ENCODE measurements at regions not wholly inside any gene's neighbourhood (a gene's known extent, or its start where the extent isn't known, plus 50 kb on each side); places are given as distances from the start of the nearest gene placed in this dataset.

GRCh38 chr5:68380078-68380477, 164.5 kb downstream of the PIK3R1 start:
- DNase-seq: no peak

DNA sequence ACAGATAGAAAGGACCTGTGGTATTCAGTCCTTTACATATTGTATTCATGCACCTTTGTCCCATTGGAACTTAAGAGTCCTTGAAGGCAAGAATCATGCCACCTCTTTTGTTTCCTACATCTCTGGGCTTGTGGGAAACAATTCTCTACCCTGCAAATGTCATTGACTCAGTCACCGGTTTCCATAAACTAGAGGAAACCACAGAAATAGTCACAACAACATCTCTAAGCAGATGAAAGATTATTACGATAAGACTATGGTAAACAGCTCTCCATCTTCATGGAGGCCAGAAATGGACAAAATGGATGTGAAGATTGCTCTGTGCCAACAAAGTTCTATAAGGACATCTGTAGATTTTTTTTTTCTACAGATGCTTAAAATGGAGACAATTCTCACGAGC, 165.5 kb downstream of the PIK3R1 start:
- no peak for DNase-seq

- no peak for DNase-seq
Observed at GRCh38 chr5:68381909-68382308, 166.4 kb downstream of the PIK3R1 start.

DNA sequence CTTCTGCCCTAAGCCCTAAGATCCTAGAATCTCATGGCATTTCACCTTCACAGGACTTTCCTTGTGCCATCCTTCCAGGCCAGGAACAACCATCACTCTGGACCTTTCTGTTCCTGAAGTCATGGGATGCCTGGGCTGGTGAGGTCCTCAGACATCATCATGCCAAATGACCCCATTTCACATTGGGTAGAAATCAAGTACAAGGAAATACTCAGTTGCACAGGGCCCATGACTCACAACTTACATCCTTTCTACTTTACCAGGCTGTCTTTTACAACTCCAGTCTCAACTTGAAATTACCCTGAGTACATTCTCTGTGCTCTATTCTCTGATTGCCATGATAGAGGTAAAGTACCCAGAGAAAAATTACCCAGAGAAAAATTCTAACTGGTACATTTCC, 167.1 kb downstream of the PIK3R1 start:
- DNase-seq: no peak

- no peak for DNase-seq
Observed at GRCh38 chr5:68383888-68384310, 168.3 kb downstream of the PIK3R1 start.

DNA sequence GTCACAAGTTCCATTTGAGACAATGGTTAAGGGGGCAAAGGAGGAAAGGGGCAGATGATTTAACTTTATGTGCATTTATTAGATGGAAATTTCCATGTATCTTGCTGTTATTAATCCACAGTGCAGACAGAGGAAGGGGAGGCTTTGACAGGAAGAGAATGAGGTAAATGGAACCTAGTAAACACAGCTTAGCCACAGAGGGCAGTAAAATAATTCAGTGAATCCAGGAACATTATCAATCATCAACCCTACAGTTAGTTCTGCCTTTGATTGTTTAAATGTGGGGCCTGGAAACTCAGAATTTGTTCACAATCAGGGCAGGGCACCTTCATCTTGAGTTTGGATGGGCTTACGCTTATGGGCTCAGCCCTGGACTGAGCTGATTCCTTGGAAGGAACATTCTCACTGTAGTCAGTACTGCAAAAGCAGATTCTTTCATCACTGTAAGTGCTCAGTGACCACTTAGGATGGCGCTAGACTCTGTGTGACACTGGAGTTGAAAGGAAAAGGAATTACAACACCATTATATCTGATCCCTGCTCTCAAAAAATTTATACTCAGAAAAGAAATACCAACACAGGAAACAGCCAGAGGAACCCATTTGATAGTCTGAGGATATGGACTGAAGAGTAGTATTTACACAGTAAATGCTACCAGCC, 169.5 kb downstream of the PIK3R1 start:
- no peak for DNase-seq

GRCh38 chr5:68385936-68386335, 170.4 kb downstream of the PIK3R1 start:
- DNase-seq: no peak

DNA sequence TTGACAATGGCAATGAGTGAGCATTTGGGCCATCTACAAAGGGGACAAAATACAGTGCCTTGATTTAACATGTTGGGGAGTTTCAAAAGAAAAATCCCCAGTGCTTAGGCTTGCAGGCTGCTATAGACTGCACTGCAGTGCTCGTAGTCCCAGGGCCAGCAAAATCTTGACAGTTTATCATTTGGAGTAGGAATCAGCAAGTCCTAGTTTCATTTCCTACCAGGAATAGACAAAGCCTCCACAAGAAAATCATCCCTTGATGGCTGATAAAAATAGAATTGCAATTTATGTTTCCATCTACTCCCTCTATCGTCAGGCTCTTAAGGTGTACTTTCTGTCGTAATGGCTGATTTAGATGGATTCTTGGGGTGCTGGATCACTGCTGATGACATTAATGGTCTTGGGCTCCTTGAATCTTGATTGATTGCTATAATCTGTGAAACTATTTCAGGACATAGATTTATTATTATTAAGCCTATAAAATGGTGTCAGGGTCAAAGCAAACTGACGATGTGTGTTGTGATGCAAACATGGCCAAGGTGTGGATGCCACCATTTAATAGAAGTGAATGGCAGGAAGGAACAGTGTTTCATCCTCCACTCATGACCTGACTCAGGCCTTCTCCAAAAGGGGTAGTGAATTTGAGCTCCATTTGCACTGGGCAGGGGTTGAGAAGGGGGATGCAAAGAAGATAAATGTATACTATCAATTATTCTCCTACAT, 171.7 kb downstream of the PIK3R1 start:
- DNase-seq: no peak

DNA sequence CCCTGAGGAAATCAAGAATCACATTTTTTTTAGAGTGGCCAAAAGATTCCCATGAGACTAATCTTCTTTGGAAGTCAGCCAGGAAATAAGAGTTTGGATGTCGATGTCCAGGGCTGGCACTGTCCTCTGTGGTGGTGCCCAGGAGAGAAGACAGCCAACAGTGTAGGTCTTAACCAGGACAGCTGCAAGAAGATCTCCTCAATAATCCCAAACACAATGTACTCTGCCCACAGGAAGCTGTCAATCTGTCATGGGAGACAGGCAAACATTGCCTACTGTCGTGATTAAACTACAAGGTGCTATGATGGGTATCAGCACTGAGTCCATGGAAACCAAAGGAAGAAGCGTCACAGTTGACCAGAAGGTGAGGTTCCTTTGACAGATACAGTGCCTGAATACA, 174.1 kb downstream of the PIK3R1 start:
- no peak for DNase-seq

DNA sequence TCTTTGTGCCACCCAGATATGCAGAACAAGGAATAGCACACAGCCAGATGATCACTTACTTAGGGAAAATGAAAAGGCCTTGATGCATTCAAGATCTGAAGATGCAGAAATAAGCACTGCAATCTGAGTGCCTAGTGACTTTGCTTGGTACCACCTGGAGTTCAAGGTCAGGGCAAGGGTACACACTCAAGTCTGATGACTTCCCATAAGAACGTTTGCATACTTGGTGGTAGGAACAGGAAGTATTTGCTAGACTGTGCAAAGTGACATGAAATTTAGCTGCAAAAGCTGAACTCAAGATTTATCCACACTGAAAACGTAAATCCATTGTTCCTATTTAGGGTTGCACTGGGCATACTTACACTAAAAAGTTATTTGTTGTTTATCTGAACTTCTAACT, 177.1 kb downstream of the PIK3R1 start:
- no peak for DNase-seq

DNA sequence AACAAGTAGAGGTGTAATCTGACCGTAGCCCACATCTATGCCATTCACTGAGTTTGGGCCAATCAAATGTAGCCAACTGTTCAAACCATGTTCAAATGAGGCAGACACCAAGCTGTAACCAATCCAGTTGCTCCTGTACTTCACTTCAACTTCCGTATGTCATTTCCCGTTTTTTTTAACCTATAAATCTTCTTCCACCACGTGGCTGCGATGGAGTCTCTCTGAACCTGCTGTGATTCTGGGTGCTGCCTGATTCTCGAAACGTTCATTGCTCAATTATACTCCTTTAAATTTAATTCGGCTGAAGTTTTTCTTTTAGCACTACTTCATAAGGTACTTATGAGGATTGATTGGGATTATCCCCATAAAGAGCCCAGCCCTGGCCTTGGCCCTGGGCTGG, 179.7 kb downstream of the PIK3R1 start:
- no peak for DNase-seq

DNA sequence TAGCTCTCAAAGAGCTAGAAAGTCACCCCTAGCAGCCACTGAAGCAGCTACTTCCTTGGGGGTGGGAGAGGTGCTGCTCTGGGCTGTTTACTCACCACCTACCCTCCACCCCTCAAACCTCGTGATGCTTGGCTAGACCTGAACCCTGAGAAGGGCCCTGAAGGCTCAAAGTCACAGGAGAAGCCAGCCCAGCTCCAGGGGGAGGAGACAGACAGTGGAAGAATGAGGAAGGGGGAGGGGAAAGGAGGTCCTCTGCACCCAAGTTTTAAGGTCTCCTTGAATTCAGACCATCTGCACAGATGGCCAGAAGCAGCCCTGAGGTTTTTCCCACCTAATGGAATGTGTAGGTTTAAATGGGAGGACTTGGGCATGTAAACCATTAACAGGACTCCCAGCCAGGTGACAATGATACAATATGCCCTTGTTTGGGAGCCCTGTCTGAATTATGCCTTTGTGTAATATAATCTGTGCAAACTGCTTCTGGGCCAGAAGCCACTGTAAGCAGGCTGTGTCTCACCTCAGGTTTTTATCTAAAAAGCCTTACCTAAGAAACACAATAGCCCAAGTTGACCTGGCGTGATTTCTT, 180.5 kb downstream of the PIK3R1 start:
- DNase-seq: no peak

GRCh38 chr5:68396722-68397121, 181.2 kb downstream of the PIK3R1 start:
- no peak for DNase-seq

DNA sequence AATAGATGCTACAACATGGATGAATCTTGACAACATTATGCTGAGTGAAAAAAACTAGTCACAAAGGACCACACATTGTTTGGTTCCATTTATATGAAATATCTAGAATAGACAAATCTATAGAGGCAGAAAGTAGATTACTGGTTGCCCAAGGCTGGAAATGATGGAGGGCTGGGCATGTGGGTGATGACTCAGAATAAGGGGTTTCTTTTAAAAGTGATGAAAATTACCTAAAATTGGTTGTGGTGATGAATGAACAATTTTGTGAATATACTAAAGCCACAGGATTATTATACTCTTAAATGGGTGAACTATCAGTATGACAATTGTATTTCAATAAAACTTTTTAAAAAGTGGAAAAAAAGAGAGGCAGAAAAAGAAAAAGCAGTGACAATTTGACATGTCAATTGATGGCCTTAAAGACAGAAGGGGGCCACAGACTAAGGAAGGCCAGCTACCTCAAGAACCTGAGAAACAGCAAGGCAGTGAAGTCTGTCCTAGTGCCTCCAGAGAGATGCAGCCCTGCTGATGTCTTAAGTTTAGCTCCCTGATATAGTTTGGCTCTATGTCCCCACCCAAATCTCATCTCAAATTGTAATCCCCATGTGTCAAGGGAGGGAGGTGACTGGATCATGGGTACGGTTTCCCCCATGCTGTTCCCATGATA, 182.7 kb downstream of the PIK3R1 start:
- DNase-seq: no peak

DNA sequence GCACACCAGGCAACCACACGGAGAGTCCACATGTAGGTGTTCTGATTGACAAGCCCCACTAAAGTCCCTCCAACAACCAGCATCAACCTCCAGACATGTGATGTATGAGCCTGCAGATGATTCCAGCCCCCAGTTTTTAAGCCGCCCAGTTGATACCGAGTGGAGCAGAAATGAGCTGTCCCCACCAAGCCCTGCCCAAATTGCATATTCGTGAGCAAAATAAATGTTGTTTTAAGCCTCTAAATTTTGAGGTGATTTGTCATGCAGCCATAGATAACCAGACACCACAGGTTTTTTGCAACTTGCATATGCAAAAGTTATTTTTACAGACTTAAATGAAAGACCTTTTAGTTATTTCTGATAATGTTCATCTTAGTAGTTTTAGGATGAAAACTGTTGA, 187.7 kb downstream of the PIK3R1 start:
- DNase-seq: no peak

GRCh38 chr5:68404246-68404645, 188.7 kb downstream of the PIK3R1 start:
- DNase-seq: no peak

- DNase-seq: no peak
Observed at GRCh38 chr5:68405026-68405684, 189.6 kb downstream of the PIK3R1 start.

DNA sequence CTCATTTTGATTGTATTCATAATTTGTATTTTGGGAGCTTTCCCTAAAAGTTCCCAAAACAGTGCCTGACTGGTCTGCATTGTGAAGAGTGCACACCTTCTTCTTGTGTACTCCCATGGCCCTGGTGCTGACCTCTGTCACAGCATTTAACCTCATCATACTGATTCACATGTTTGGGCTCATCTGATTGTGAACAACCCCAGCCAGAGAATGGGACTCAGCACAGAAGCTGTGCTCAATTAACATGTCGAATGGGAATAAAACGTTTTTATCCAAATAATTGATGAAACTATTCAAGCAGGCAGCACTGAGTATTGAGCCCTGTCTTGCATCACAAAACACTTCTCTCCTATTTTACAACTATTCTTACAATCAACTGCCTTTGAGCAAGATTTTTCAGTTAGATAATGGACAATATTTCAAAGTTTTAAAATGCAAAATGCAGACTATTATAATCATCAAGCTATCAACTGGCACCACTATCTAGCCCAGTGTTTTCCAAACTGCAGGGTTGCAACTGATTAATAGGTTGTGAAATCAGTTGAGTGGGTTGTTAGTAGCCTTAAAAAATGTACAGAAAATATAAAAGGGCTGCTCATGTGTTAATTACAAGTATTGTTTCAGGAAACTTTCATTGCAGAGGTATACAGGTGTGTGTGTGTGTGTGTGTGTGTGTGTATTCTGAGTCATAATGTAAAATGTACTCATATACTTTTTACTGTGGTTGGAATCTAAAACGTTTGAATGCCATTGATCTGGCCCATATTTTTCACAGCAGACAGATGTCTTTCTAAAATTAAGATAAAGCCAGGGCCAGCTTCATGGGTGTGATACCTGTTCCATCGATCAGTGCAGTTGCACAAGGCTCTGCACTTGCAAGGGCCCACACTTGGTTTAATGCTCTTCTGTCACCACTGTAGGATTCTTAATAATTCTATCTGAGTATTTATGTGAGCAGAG, 190.5 kb downstream of the PIK3R1 start:
- no peak for DNase-seq

- DNase-seq: no peak
Observed at GRCh38 chr5:68406767-68407241, 191.2 kb downstream of the PIK3R1 start.

DNA sequence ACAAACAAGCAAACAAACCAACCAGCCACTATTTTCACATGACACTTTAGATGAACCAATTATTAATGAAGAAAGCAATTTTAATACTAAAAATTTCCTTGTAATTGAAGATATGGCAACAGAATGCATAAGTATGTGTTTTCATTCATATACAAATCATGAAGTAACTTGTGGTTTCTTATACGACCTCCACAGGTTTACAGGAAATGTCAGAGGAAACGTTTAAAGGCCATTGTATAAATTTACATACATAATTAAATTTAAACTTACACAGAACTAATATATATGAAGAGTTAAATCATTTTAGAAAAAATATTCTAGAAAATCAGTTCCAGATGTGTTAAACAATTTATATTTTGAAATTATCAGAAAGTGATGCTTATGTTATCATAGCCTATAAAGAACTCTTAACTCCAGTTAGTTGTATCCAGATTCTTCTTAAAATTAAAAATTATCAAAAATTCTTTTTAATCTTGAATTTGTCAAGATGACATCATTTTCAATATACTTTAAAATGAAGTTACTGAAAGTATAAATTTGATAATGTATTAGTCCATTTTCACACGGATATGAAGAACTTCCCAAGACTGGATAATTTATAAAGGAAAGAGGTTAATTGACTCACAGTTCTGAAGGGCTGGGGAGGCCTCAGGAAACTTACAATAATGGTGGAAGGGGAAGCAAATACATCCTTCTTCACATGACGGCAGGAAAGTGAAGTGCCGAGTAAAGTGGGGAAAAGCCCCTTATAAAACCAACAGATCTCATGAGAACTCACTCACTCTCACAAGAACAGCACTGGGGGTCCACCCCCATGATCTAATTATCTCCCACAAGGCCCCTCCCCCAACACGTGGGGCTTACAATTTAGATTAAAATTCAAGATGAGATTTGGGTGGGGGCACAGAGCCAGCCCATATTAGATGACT, 192.0 kb downstream of the PIK3R1 start:
- DNase-seq: no peak
